ENCODE measurements at regions not wholly inside any gene's neighbourhood (a gene's known extent, or its start where the extent isn't known, plus 50 kb on each side); places are given as distances from the start of the nearest gene placed in this dataset.

- FAIRE-seq (no peak), DNase-seq (ENCODE audit: extremely low read depth in 1 of 4, low spot score in 3 of 4) (no peak), ATAC-seq (no peak)
- Histone ChIP-seq H3K79me2 (ENCODE audit: control insufficient read depth, insufficient read depth, low read length) (no peaks in the 10 kb centered on the region), H3K27me3 (ENCODE audit: control insufficient read depth in 2 of 2, insufficient read depth in 2 of 2, low read length in 2 of 2) (no peaks in the 10 kb centered on the region), H3K4me2 (ENCODE audit: insufficient read depth, low read length) (no peak overlapping the region), H3K27ac (ENCODE audit: extremely low read depth, low read depth, low read length) (no peak overlapping the region), H4K20me1 (replicated peaks; ENCODE audit: control insufficient read depth, insufficient read depth, low read length) (no peaks in the 10 kb centered on the region), H3K4me3 (no peak overlapping the region), H2AFZ (ENCODE audit: low read depth, low read length) (no peak overlapping the region), H3K4me1 (replicated peaks in 1 of 2; ENCODE audit: control insufficient read depth in 2 of 2, insufficient read depth in 2 of 2, low read length in 2 of 2) (no peaks in the 10 kb centered on the region), H3K9ac (ENCODE audit: insufficient read depth in 1 of 2, low read depth in 2 of 2, low read length in 2 of 2) (no peak overlapping the region), H3K36me3 (ENCODE audit: control insufficient read depth, insufficient read depth, low read length) (no peaks in the 10 kb centered on the region), H3K9me3 (replicated peaks; ENCODE audit: control insufficient read depth, insufficient read depth, low read depth, low read length) (no peaks in the 10 kb centered on the region), H3K9me1 (ENCODE audit: control insufficient read depth, insufficient read depth, low read length) (no peaks in the 10 kb centered on the region)
- TF ChIP-seq GABPA (tag; conservative IDR thresholded peaks at IDR 0.05; ENCODE audit: low read depth), result no peak
- TF ChIP-seq RBM25 (IDR thresholded peaks at IDR 0.05; ENCODE audit: low read depth, low read length, severe bottlenecking), result peak; percentile 64
- no peak for TF ChIP-seq ZNF830 (CRISPR knock-in tag; IDR thresholded peaks at IDR 0.05)
- ChIA-PET POLR2A (no interaction called here), CTCF (ENCODE audit: low intra/inter-chr PET ratio) (no interaction called here)
- in situ Hi-C loops (cut with MboI) (no loop called here), intact Hi-C loops (cut with micrococcal nuclease) (loop anchor here (10.0 kb wide), 1 partner anchor 451 kb away; no protein-coding TSS in a partner anchor)
- WGBS (ENCODE audit: insufficient coverage, low coverage, missing lambda C conversion rate), result 0% methylated on average over 2 of the region's 2 CpGs
- no TSS peak for BruUV-seq (replicated peaks)
These were observed 125.5 kb upstream of the SRRM4 start for GRCh38 chr12:118855858-118856257.

GRCh38 chr12:118866346-118866745, 115.0 kb upstream of the SRRM4 start:
- Histone ChIP-seq H3K27ac (ENCODE audit: extremely low read depth, low read depth, low read length) (no peak overlapping the region), H3K9ac (ENCODE audit: insufficient read depth in 1 of 2, low read depth in 2 of 2, low read length in 2 of 2) (no peak overlapping the region), H3K27me3 (ENCODE audit: control insufficient read depth in 2 of 2, insufficient read depth in 2 of 2, low read length in 2 of 2) (no peaks in the 10 kb centered on the region), H3K9me3 (replicated peaks; ENCODE audit: control insufficient read depth, insufficient read depth, low read depth, low read length) (no peaks in the 10 kb centered on the region), H3K4me3 (no peak overlapping the region), H3K4me1 (replicated peaks in 1 of 2; ENCODE audit: control insufficient read depth in 2 of 2, insufficient read depth in 2 of 2, low read length in 2 of 2) (no peaks in the 10 kb centered on the region), H4K20me1 (replicated peaks; ENCODE audit: control insufficient read depth, insufficient read depth, low read length) (no peaks in the 10 kb centered on the region), H3K4me2 (ENCODE audit: insufficient read depth, low read length) (no peak overlapping the region), H3K36me3 (ENCODE audit: control insufficient read depth, insufficient read depth, low read length) (no peaks in the 10 kb centered on the region), H3K79me2 (ENCODE audit: control insufficient read depth, insufficient read depth, low read length) (no peaks in the 10 kb centered on the region), H2AFZ (ENCODE audit: low read depth, low read length) (no peak overlapping the region), H3K9me1 (ENCODE audit: control insufficient read depth, insufficient read depth, low read length) (no peaks in the 10 kb centered on the region)
- ChIA-PET POLR2A (no interaction called here), CTCF (ENCODE audit: low intra/inter-chr PET ratio) (no interaction called here)
- in situ Hi-C loops (cut with MboI), result no loop called here
- intact Hi-C loops (cut with micrococcal nuclease), result loop anchor here (10.0 kb wide), 1 partner anchor 168 kb away; no protein-coding TSS in a partner anchor
- ATAC-seq, result no peak
- DNase-seq (ENCODE audit: extremely low read depth in 1 of 4, low spot score in 3 of 4), result peak in 1 of 4 experiments; percentile 2
- FAIRE-seq, result no peak
- no TSS peak for BruUV-seq (replicated peaks)
- WGBS (ENCODE audit: insufficient coverage, low coverage, missing lambda C conversion rate), result 0% methylated on average over 3 of the region's 3 CpGs
- TF ChIP-seq C11orf30 (IDR thresholded peaks at IDR 0.05; ENCODE audit: low read depth) (no peak), REST (IDR thresholded peaks at IDR 0.05; ENCODE audit: borderline replicate concordance) (peak; percentile 95), REST (CRISPR knock-in tag; IDR thresholded peaks at IDR 0.05; ENCODE audit: low read depth) (0 out of 2 replicates have a peak, but pooled peaks have one; percentile 45), MIER1 (IDR thresholded peaks at IDR 0.05; ENCODE audit: low read depth) (peak; percentile 77), SMARCA5 (IDR thresholded peaks at IDR 0.05) (no peak), SNRNP70 (optimal IDR thresholded peaks at IDR 0.05; ENCODE audit: low read depth, low read length) (no peak)
